ENCODE measurements at regions not wholly inside any gene's neighbourhood (a gene's known extent, or its start where the extent isn't known, plus 50 kb on each side); places are given as distances from the start of the nearest gene placed in this dataset.

- TF ChIP-seq, protein P1, sequence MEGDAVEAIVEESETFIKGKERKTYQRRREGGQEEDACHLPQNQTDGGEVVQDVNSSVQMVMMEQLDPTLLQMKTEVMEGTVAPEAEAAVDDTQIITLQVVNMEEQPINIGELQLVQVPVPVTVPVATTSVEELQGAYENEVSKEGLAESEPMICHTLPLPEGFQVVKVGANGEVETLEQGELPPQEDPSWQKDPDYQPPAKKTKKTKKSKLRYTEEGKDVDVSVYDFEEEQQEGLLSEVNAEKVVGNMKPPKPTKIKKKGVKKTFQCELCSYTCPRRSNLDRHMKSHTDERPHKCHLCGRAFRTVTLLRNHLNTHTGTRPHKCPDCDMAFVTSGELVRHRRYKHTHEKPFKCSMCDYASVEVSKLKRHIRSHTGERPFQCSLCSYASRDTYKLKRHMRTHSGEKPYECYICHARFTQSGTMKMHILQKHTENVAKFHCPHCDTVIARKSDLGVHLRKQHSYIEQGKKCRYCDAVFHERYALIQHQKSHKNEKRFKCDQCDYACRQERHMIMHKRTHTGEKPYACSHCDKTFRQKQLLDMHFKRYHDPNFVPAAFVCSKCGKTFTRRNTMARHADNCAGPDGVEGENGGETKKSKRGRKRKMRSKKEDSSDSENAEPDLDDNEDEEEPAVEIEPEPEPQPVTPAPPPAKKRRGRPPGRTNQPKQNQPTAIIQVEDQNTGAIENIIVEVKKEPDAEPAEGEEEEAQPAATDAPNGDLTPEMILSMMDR (conservative IDR thresholded peaks at IDR 0.05; ENCODE audit: low read length) = no peak
- no peak for TF ChIP-seq EZH2phosphoT487 (IDR thresholded peaks at IDR 0.05; ENCODE audit: borderline replicate concordance)
These were observed 76.5 kb downstream of the TMPRSS5 start for GRCh38 chr11:113629562-113629961.

All from Loucy (cell line).